ENCODE measurements at regions not wholly inside any gene's neighbourhood (a gene's known extent, or its start where the extent isn't known, plus 50 kb on each side); places are given as distances from the start of the nearest gene placed in this dataset.

GRCh38 chr1:232372431-232372830 lies 257.5 kb downstream of the SIPA1L2 start:
- Histone ChIP-seq H3K9me3 (ENCODE audit: control insufficient read depth, low read length) (no peaks in the 10 kb centered on the region), H3K4me1 (no peaks in the 10 kb centered on the region), H3K79me2 (no peaks in the 10 kb centered on the region), H3K4me2 (ENCODE audit: low read length) (no peak overlapping the region), H3K27me3 (ENCODE audit: control insufficient read depth, insufficient read depth, low read length) (no peaks in the 10 kb centered on the region), H3K4me3 (ENCODE audit: low read depth, low read length) (no peak overlapping the region), H2AFZ (no peak overlapping the region), H3K36me3 (ENCODE audit: control insufficient read depth, insufficient read depth, low read length) (no peaks in the 10 kb centered on the region), H3K27ac (no peak overlapping the region), H3K9ac (no peak overlapping the region)
- TF ChIP-seq, protein P1, sequence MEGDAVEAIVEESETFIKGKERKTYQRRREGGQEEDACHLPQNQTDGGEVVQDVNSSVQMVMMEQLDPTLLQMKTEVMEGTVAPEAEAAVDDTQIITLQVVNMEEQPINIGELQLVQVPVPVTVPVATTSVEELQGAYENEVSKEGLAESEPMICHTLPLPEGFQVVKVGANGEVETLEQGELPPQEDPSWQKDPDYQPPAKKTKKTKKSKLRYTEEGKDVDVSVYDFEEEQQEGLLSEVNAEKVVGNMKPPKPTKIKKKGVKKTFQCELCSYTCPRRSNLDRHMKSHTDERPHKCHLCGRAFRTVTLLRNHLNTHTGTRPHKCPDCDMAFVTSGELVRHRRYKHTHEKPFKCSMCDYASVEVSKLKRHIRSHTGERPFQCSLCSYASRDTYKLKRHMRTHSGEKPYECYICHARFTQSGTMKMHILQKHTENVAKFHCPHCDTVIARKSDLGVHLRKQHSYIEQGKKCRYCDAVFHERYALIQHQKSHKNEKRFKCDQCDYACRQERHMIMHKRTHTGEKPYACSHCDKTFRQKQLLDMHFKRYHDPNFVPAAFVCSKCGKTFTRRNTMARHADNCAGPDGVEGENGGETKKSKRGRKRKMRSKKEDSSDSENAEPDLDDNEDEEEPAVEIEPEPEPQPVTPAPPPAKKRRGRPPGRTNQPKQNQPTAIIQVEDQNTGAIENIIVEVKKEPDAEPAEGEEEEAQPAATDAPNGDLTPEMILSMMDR (IDR thresholded peaks at IDR 0.05) = no peak

- no peak overlapping the region for H2AFZ ChIP-seq
- H3K9ac ChIP-seq = no peak overlapping the region
- peaks cover 3% of the 10 kb centered on the region for H3K4me1 ChIP-seq
- H3K27me3 ChIP-seq (ENCODE audit: control insufficient read depth, insufficient read depth, low read length) = no peaks in the 10 kb centered on the region
- no peaks in the 10 kb centered on the region for H3K79me2 ChIP-seq
- no peak overlapping the region for H3K27ac ChIP-seq
- no peak overlapping the region for H3K4me2 ChIP-seq (ENCODE audit: low read length)
- TF ChIP-seq, protein P1 (IDR thresholded peaks at IDR 0.05) = no peak
- no peak overlapping the region for H3K4me3 ChIP-seq (ENCODE audit: low read depth, low read length)
- no peaks in the 10 kb centered on the region for H3K9me3 ChIP-seq (ENCODE audit: control insufficient read depth, low read length)
- no peaks in the 10 kb centered on the region for H3K36me3 ChIP-seq (ENCODE audit: control insufficient read depth, insufficient read depth, low read length)
Observed at GRCh38 chr1:232369451-232370296, 260.3 kb downstream of the SIPA1L2 start.

GRCh38 chr1:232368821-232369321 lies 261.1 kb downstream of the SIPA1L2 start:
- H3K4me2 ChIP-seq (ENCODE audit: low read length) = no peak overlapping the region
- no peak overlapping the region for H3K4me3 ChIP-seq (ENCODE audit: low read depth, low read length)
- H3K4me1 ChIP-seq = peaks cover 3% of the 10 kb centered on the region
- no peak overlapping the region for H2AFZ ChIP-seq
- H3K9ac ChIP-seq = no peak overlapping the region
- no peaks in the 10 kb centered on the region for H3K79me2 ChIP-seq
- H3K27me3 ChIP-seq (ENCODE audit: control insufficient read depth, insufficient read depth, low read length) = no peaks in the 10 kb centered on the region
- TF ChIP-seq, protein P1 (IDR thresholded peaks at IDR 0.05) = no peak
- H3K9me3 ChIP-seq (ENCODE audit: control insufficient read depth, low read length) = no peaks in the 10 kb centered on the region
- no peaks in the 10 kb centered on the region for H3K36me3 ChIP-seq (ENCODE audit: control insufficient read depth, insufficient read depth, low read length)
- no peak overlapping the region for H3K27ac ChIP-seq

GRCh38 chr1:232367293-232367692 lies 262.6 kb downstream of the SIPA1L2 start:
- Histone ChIP-seq H3K36me3 (ENCODE audit: control insufficient read depth, insufficient read depth, low read length) (no peaks in the 10 kb centered on the region), H3K9ac (no peak overlapping the region), H3K4me3 (ENCODE audit: low read depth, low read length) (no peak overlapping the region), H2AFZ (no peak overlapping the region), H3K4me1 (peaks cover 3% of the 10 kb centered on the region), H3K9me3 (ENCODE audit: control insufficient read depth, low read length) (no peaks in the 10 kb centered on the region), H3K79me2 (no peaks in the 10 kb centered on the region), H3K27me3 (ENCODE audit: control insufficient read depth, insufficient read depth, low read length) (no peaks in the 10 kb centered on the region), H3K27ac (no peak overlapping the region), H3K4me2 (ENCODE audit: low read length) (no peak overlapping the region)
- TF ChIP-seq, protein P1 (IDR thresholded peaks at IDR 0.05) = no peak
